HCT116 (cell line): ENCODE measurements at regions not wholly inside any gene's neighbourhood (a gene's known extent, or its start where the extent isn't known, plus 50 kb on each side); places are given as distances from the start of the nearest gene placed in this dataset.

ENCODE experiments used
- ATAC-seq: fragments of 200-7000 bp; cut with Tn5 transposase; 2 replicates; pipeline ENCODE4 v1.9.1; 2020; ENCODE audit warnings: mild to moderate bottlenecking, moderate library complexity
- BruUV-seq: library from RNA; stranded (reverse); fragments of 400-500 nt; replicated peaks from 2 replicates; lab custom pipeline; 2021; lab: Mats Ljungman, UMichigan
- CTCF ChIA-PET: fragments of 300-600 bp; sonication (Branson Sonifier 250); formaldehyde crosslinking; loops from one replicate; lab custom pipeline; 2021; ENCODE audit warnings: antibody characterized with exemption; lab: Charles Lee
- POLR2A ChIA-PET: fragments of 300-600, 350-600 bp; sonication (Branson Sonifier 250); formaldehyde crosslinking; loops from one replicate; lab custom pipeline; 2021; ENCODE audit warnings: antibody characterized with exemption; lab: Charles Lee
- RAD21 ChIA-PET, 2 experiments: fragments of 300-600 bp; sonication (Branson Sonifier 250); formaldehyde crosslinking; loops; one replicate each; lab custom pipeline; 2023; ENCODE audit warnings: low total read pairs in 2 of 2; ENCODE audit not compliant: uncharacterized antibody in 2 of 2, unreplicated experiment in 2 of 2, low non-redundant PET in 1 of 2; lab: Charles Lee
- DNase-seq: peaks from one replicate; pipeline ENCODE4 v3.0.0-alpha.2; 2010; ENCODE audit warnings: low read depth, low spot score
- H2AFZ ChIP-seq: fragments of 200-600 bp; shearing (Covaris generic), sonication (generic); 2 replicates; pipeline ENCODE4 v1.6.1; 2017; ENCODE audit warnings: low read depth, mixed run types, mixed read lengths, antibody characterized with exemption, low read length; ENCODE audit not compliant: poor library complexity, severe bottlenecking
- H3K27ac ChIP-seq: 2 replicates; pipeline ENCODE4 v1.5.1; 2012; ENCODE audit warnings: low read depth, low read length
- H3K27me3 ChIP-seq: fragments of 200-600 bp; sonication (generic); 2 replicates; pipeline ENCODE4 v1.6.1; 2016; ENCODE audit warnings: mixed run types, low read length, mixed read lengths; ENCODE audit not compliant: insufficient read depth
- H3K36me3 ChIP-seq, 2 experiments: fragments of 200-500 bp in 1 of 2; fragments of 200-600 bp in 1 of 2; sonication (Bioruptor generic) in 1 of 2; sonication (generic) in 1 of 2; 2 replicates each; pipeline versions ENCODE4 v1.5.1 to v1.6.1; 2014 to 2016; ENCODE audit warnings: low read length in 2 of 2, inconsistent platforms in 1 of 2, mixed read lengths in 1 of 2, mixed run types in 1 of 2; ENCODE audit not compliant: insufficient read depth in 2 of 2, control insufficient read depth in 1 of 2
- H3K4me1 ChIP-seq, 2 experiments: fragments of 200-600 bp in 1 of 2; sonication (generic) in 1 of 2; 2 replicates each; pipeline versions ENCODE4 v1.5.1 to v1.6.1; 2012 to 2017; ENCODE audit warnings: low read length in 2 of 2, inconsistent platforms in 1 of 2, mild to moderate bottlenecking in 1 of 2, mixed read lengths in 1 of 2, mixed run types in 1 of 2, moderate library complexity in 1 of 2; ENCODE audit not compliant: insufficient read depth in 2 of 2, control insufficient read depth in 1 of 2
- H3K4me2 ChIP-seq: fragments of 200-600 bp; sonication (generic); 2 replicates; pipeline ENCODE4 v1.6.1; 2017; ENCODE audit warnings: mixed run types, low read length, mixed read lengths
- H3K4me3 ChIP-seq, 2 experiments: fragments of 200-600 bp in 1 of 2; sonication (generic) in 1 of 2; replicated peaks in 1 of 2; 2 replicates each; pipeline ENCODE4 v1.5.1; 2011 to 2016; ENCODE audit warnings: low read length in 2 of 2, control low read depth in 1 of 2, low read depth in 1 of 2, mild to moderate bottlenecking in 1 of 2, mixed read lengths in 1 of 2, mixed run types in 1 of 2
- H3K79me2 ChIP-seq: fragments of 200-600 bp; sonication (generic); 2 replicates; pipeline ENCODE4 v1.6.1; 2017; ENCODE audit warnings: mild to moderate bottlenecking, mixed run types, low read length, moderate library complexity, mixed read lengths; ENCODE audit not compliant: insufficient read depth
- H3K9ac ChIP-seq: fragments of 200-600 bp; sonication (generic); 2 replicates; pipeline ENCODE4 v1.6.1; 2016; ENCODE audit warnings: low read length, mixed read lengths
- H3K9me2 ChIP-seq: fragments of 200-600 bp; sonication (generic), shearing (Covaris generic); 2 replicates; pipeline ENCODE4 v1.6.1; 2017; ENCODE audit warnings: mixed run types, mild to moderate bottlenecking, moderate library complexity; ENCODE audit not compliant: insufficient read depth
- H3K9me3 ChIP-seq, 2 experiments: fragments of 200-500 bp in 1 of 2; fragments of 200-600 bp in 1 of 2; sonication (Bioruptor generic) in 1 of 2; sonication (generic) in 1 of 2; 2 replicates each; pipeline ENCODE4 v1.6.1; 2014 to 2017; ENCODE audit warnings: low read length in 2 of 2, mixed read lengths in 2 of 2, inconsistent platforms in 1 of 2, low read depth in 1 of 2, mild to moderate bottlenecking in 1 of 2, mixed run types in 1 of 2, moderate library complexity in 1 of 2; ENCODE audit not compliant: control insufficient read depth in 1 of 2, insufficient read depth in 1 of 2
- H4K20me1 ChIP-seq: fragments of 200-600 bp; sonication (generic), shearing (Covaris generic); 2 replicates; pipeline ENCODE4 v1.6.1; 2017; ENCODE audit warnings: mixed run types, mild to moderate bottlenecking, moderate library complexity; ENCODE audit not compliant: insufficient read depth
- CBX3 ChIP-seq: IDR thresholded peaks from 2 replicates; pipeline ENCODE4 v1.6.1; 2012; ENCODE audit warnings: low read depth
- EGR1 ChIP-seq: IDR thresholded peaks from 2 replicates; pipeline ENCODE4 v1.6.1; 2012; ENCODE audit warnings: low read depth
- ELF1 ChIP-seq: IDR thresholded peaks from 2 replicates; pipeline ENCODE4 v1.6.1; 2012; ENCODE audit warnings: low read depth, borderline replicate concordance
- EZH2 ChIP-seq: fragments of 200-600 bp; sonication (generic); IDR thresholded peaks from 2 replicates; pipeline ENCODE4 v1.6.1; 2017; ENCODE audit warnings: antibody characterized with exemption, mixed run types
- EZH2phosphoT487 ChIP-seq: fragments of 200-600 bp; IDR thresholded peaks from 2 replicates; pipeline ENCODE4 v1.6.1; 2018; ENCODE audit warnings: antibody characterized with exemption, borderline replicate concordance
- FOSL1 ChIP-seq: IDR thresholded peaks from 2 replicates; pipeline ENCODE4 v1.6.1; 2012; ENCODE audit warnings: low read depth
- JUND ChIP-seq: IDR thresholded peaks from 2 replicates; pipeline ENCODE4 v1.6.1; 2012
- MAX ChIP-seq: IDR thresholded peaks from 2 replicates; pipeline ENCODE4 v1.6.1; 2012
- POLR2A ChIP-seq: IDR thresholded peaks from 2 replicates; pipeline ENCODE4 v1.7.0; 2011; ENCODE audit warnings: borderline replicate concordance; ENCODE audit not compliant: insufficient read depth, insufficient read length; ENCODE audit errors: extremely low read depth
- RAD21 ChIP-seq: IDR thresholded peaks from 2 replicates; pipeline ENCODE4 v1.6.1; 2012; ENCODE audit warnings: low read depth, mild to moderate bottlenecking
- SIN3A ChIP-seq: IDR thresholded peaks from 2 replicates; pipeline ENCODE4 v1.6.1; 2012; ENCODE audit warnings: low read depth
- SRF ChIP-seq: IDR thresholded peaks from 2 replicates; pipeline ENCODE4 v1.6.1; 2012; ENCODE audit warnings: low read depth
- YY1 ChIP-seq: IDR thresholded peaks from 2 replicates; pipeline ENCODE4 v1.6.1; 2011; ENCODE audit warnings: low read length, low read depth, moderate library complexity, mild to moderate bottlenecking; ENCODE audit not compliant: insufficient replicate concordance; ENCODE audit errors: extremely low read depth
- ZFX ChIP-seq: fragments of 450-650 bp; IDR thresholded peaks from 2 replicates; pipeline ENCODE4 v1.6.1; 2017
- ZNF274 ChIP-seq: fragments of 200-500 bp; sonication (Bioruptor generic); IDR thresholded peaks from 2 replicates; pipeline ENCODE4 v1.6.1; 2014; ENCODE audit warnings: mild to moderate bottlenecking, low read depth, low read length, inconsistent platforms
- intact Hi-C: fragments of 100-400 bp; cut with micrococcal nuclease; formaldehyde crosslinking; loops from 2 replicates; pipeline ENCODE4 v1.10.0; 2022
- TF ChIP-seq, protein P1 (sequence below): IDR thresholded peaks from 2 replicates; pipeline ENCODE4 v1.6.1; 2011; ENCODE audit warnings: mild to moderate bottlenecking, low read length, moderate library complexity; ENCODE audit not compliant: insufficient replicate concordance; ENCODE audit errors: extremely low read depth

GRCh38 chr5:20294696-20295095 is 306.7 kb upstream of the CDH18 start:
- Histone ChIP-seq H3K4me2 (no peak overlapping the region), H3K9me2 (no peaks in the 10 kb centered on the region)
- TF ChIP-seq ZNF274 (no peak), YY1 (no peak), ZFX (no peak), EGR1 (no peak), EZH2phosphoT487 (no peak), FOSL1 (no peak), EZH2 (no peak), SIN3A (no peak)
- TF ChIP-seq, protein P1, sequence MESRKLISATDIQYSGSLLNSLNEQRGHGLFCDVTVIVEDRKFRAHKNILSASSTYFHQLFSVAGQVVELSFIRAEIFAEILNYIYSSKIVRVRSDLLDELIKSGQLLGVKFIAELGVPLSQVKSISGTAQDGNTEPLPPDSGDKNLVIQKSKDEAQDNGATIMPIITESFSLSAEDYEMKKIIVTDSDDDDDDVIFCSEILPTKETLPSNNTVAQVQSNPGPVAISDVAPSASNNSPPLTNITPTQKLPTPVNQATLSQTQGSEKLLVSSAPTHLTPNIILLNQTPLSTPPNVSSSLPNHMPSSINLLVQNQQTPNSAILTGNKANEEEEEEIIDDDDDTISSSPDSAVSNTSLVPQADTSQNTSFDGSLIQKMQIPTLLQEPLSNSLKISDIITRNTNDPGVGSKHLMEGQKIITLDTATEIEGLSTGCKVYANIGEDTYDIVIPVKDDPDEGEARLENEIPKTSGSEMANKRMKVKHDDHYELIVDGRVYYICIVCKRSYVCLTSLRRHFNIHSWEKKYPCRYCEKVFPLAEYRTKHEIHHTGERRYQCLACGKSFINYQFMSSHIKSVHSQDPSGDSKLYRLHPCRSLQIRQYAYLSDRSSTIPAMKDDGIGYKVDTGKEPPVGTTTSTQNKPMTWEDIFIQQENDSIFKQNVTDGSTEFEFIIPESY, result no peak
- TF ChIP-seq, all 23 proteins: peak for 0
- no TSS peak for BruUV-seq
- no peak overlapping the region for H3K9ac ChIP-seq
- no peaks in the 10 kb centered on the region for H3K36me3 ChIP-seq
- ChIA-PET CTCF (no interaction called here), RAD21 (no interaction called here), POLR2A (no interaction called here)
- H3K4me3 ChIP-seq, result no peak overlapping the region
- no peak overlapping the region for H3K27ac ChIP-seq
- H3K9me3 ChIP-seq, result peaks cover 4 to 15% of the 10 kb centered on the region in 2 experiments; a peak in 2 of 4 replicates
- ATAC-seq (no peak), DNase-seq (no peak)
- H3K79me2 ChIP-seq, result no peaks in the 10 kb centered on the region
- H3K27me3 ChIP-seq, result no peaks in the 10 kb centered on the region
- H4K20me1 ChIP-seq, result no peaks in the 10 kb centered on the region
- H2AFZ ChIP-seq, result no peak overlapping the region
- H3K4me1 ChIP-seq, result no peaks in the 10 kb centered on the region
- intact Hi-C loops, result no loop called here

DNA sequence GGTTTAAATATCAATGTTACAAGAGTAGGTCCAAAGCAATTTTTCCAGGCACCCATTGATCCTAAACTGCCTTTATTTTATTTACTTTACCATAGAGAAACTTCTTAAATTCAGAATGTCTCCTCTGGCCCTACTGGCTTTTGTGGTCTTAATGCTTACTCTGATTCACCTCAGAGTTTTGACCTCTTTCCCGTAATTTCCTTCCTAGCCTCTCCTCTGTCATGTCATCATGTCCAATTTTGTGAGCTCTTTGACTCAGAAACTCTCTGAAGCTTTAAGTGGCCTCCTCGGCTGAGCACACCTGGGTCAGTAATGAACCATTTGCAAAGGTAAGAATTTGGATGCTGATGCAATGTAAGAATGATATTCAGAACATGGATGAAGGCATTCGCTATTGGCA is 303.8 kb upstream of the CDH18 start:
- Histone ChIP-seq H4K20me1 (no peaks in the 10 kb centered on the region), H3K4me2 (no peak overlapping the region), H3K36me3 (no peaks in the 10 kb centered on the region), H3K9me3 (peaks cover 4 to 16% of the 10 kb centered on the region in 2 experiments; a peak in 2 of 4 replicates), H2AFZ (no peak overlapping the region), H3K9ac (no peak overlapping the region), H3K27me3 (no peaks in the 10 kb centered on the region), H3K79me2 (no peaks in the 10 kb centered on the region), H3K9me2 (no peaks in the 10 kb centered on the region), H3K4me3 (no peak overlapping the region), H3K27ac (no peak overlapping the region), H3K4me1 (no peaks in the 10 kb centered on the region)
- RAD21 ChIA-PET, result no interaction called here
- intact Hi-C loops, result no loop called here
- CTCF ChIA-PET, result no interaction called here
- BruUV-seq, result no TSS peak
- DNase-seq (no peak), ATAC-seq (no peak)
- POLR2A ChIA-PET, result no interaction called here
- TF ChIP-seq ELF1 (no peak), MAX (no peak), SIN3A (no peak), SRF (no peak), EZH2phosphoT487 (no peak), FOSL1 (no peak), ZNF274 (no peak), CBX3 (no peak), POLR2A (no peak), JUND (no peak), RAD21 (no peak)
- TF ChIP-seq, protein P1, result no peak
